Uterus (tissue), 2 donors: ENCODE measurements at regions not wholly inside any gene's neighbourhood (a gene's known extent, or its start where the extent isn't known, plus 50 kb on each side); places are given as distances from the start of the nearest gene placed in this dataset.

Experiments
- CTCF ChIP-seq, 4 experiments: fragments of 200-600 bp in 2 of 4; fragments of 450-650 bp in 2 of 4; sonication (generic) in 2 of 4; IDR thresholded peaks; one replicate each; pipeline ENCODE4 v1.5.1; 2016 to 2019; ENCODE audit warnings: antibody characterized with exemption in 4 of 4, mild to moderate bottlenecking in 2 of 4, moderate library complexity in 1 of 4
- POLR2A ChIP-seq, 2 donors: fragments of 450-650 bp; IDR thresholded peaks; one replicate each; pipeline ENCODE4 v1.6.1; 2016; ENCODE audit warnings: antibody characterized with exemption in 2 of 2, mild to moderate bottlenecking in 1 of 2, moderate library complexity in 1 of 2

DNA sequence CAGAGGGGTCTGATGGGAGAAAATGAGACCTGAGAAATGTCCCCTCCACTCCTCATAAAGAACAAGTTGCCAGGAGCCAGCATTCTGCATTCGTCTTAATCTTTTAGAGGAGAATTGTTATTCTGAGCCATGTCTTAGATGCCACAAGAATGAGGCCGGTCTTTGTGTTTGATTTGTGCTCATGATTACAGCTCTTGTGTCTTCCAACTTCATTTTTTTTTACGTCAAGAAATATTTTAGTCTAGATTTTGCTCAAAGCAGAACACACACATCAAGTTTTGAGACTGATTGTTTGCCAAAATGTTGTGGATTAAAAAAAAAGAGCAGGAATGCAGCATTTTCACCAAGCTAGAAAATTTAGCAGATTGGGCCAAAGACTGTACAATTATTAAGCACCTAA, 130.6 kb upstream of the PITX2 start:
- no peak for TF ChIP-seq POLR2A (IDR thresholded peaks at IDR 0.05)
- no peak for TF ChIP-seq CTCF (IDR thresholded peaks at IDR 0.05)
